MM.1S (cell line): ENCODE measurements at regions not wholly inside any gene's neighbourhood (a gene's known extent, or its start where the extent isn't known, plus 50 kb on each side); places are given as distances from the start of the nearest gene placed in this dataset.

ENCODE experiments used
- EZH2phosphoT487 ChIP-seq: fragments of 300-600 bp; sonication (generic); IDR thresholded peaks from 2 replicates; pipeline ENCODE4 v1.6.1; 2018; ENCODE audit warnings: antibody characterized with exemption, low read length
- TF ChIP-seq, protein P1 (sequence below): fragments of 300-600 bp; sonication (generic); IDR thresholded peaks from 2 replicates; pipeline ENCODE4 v1.5.1; 2016; ENCODE audit warnings: antibody characterized with exemption, low read length, mixed read lengths

DNA sequence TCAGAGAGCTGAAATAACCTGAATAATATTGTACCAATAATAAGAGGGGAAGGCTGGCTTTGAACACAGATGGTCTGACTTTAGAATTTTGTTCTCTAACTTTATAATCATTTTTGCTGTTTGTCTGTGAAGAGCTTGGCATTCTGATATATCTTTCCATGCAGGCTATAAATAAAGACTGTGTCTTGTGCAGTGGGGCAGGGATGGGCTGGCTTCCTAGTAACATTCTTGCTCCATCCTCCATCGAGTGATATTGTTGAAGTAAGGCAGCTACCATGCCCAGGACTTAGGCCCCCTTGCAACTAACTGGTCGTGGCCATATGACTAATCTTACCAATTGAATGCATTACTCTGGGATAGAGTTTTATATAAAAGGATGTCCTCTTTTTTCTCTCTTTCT is 234.7 kb upstream of the IRX3 start:
- TF ChIP-seq, protein P1, sequence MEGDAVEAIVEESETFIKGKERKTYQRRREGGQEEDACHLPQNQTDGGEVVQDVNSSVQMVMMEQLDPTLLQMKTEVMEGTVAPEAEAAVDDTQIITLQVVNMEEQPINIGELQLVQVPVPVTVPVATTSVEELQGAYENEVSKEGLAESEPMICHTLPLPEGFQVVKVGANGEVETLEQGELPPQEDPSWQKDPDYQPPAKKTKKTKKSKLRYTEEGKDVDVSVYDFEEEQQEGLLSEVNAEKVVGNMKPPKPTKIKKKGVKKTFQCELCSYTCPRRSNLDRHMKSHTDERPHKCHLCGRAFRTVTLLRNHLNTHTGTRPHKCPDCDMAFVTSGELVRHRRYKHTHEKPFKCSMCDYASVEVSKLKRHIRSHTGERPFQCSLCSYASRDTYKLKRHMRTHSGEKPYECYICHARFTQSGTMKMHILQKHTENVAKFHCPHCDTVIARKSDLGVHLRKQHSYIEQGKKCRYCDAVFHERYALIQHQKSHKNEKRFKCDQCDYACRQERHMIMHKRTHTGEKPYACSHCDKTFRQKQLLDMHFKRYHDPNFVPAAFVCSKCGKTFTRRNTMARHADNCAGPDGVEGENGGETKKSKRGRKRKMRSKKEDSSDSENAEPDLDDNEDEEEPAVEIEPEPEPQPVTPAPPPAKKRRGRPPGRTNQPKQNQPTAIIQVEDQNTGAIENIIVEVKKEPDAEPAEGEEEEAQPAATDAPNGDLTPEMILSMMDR: no peak
- no peak for TF ChIP-seq EZH2phosphoT487
